CMK (cell line): ENCODE measurements at regions not wholly inside any gene's neighbourhood (a gene's known extent, or its start where the extent isn't known, plus 50 kb on each side); places are given as distances from the start of the nearest gene placed in this dataset.
"Not testable (repeated sequence)": the region's sequence is repeated elsewhere in the genome, so short reads cannot be mapped to it uniquely, and the experiment has no call there.

Experiments
- DNase-seq: peaks from one replicate; pipeline ENCODE4 v3.0.0-alpha.2; 2010; ENCODE audit warnings: low read depth

- not testable (repeated sequence) for DNase-seq
These were observed 422.3 kb upstream of the SYNCRIP start for GRCh38 chr6:86065002-86065401.

- not testable (repeated sequence) for DNase-seq
These were observed 414.8 kb upstream of the SYNCRIP start for GRCh38 chr6:86057293-86057980.

- no peak for DNase-seq
These were observed 402.4 kb upstream of the SYNCRIP start for GRCh38 chr6:86045038-86045437.

GRCh38 chr6:86042214-86042613, 399.5 kb upstream of the SYNCRIP start:
- DNase-seq, result no peak

GRCh38 chr6:86031713-86032112, 389.0 kb upstream of the SYNCRIP start:
- DNase-seq, result no peak

- no peak for DNase-seq
These were observed 388.2 kb upstream of the SYNCRIP start for GRCh38 chr6:86030875-86031274.

GRCh38 chr6:86028776-86029175, 386.1 kb upstream of the SYNCRIP start:
- no peak for DNase-seq

GRCh38 chr6:86026890-86027289, 384.2 kb upstream of the SYNCRIP start:
- DNase-seq, result not testable (repeated sequence)

GRCh38 chr6:86017236-86017635, 374.6 kb upstream of the SYNCRIP start:
- peak; percentile 63 for DNase-seq

GRCh38 chr6:86016567-86016966, 373.9 kb upstream of the SYNCRIP start:
- DNase-seq, result no peak

- DNase-seq, result no peak
These were observed 373.4 kb upstream of the SYNCRIP start for GRCh38 chr6:86016077-86016476.

GRCh38 chr6:86012991-86013390, 370.3 kb upstream of the SYNCRIP start:
- not testable (repeated sequence) for DNase-seq

GRCh38 chr6:86010915-86011786, 368.5 kb upstream of the SYNCRIP start:
- DNase-seq, result no peak

GRCh38 chr6:85997206-85997605, 354.5 kb upstream of the SYNCRIP start:
- DNase-seq, result no peak

GRCh38 chr6:85996034-85996375, 353.3 kb upstream of the SYNCRIP start:
- no peak for DNase-seq

- no peak for DNase-seq
These were observed 352.8 kb upstream of the SYNCRIP start for GRCh38 chr6:85995339-85996033.

GRCh38 chr6:85986681-85987080, 344.0 kb upstream of the SYNCRIP start:
- DNase-seq, result no peak

GRCh38 chr6:85983032-85983659, 340.5 kb upstream of the SYNCRIP start:
- no peak for DNase-seq

GRCh38 chr6:85977661-85978060, 335.0 kb upstream of the SYNCRIP start:
- DNase-seq, result no peak

- no peak for DNase-seq
These were observed 333.3 kb upstream of the SYNCRIP start for GRCh38 chr6:85975957-85976356.

GRCh38 chr6:85971238-85971637, 328.6 kb upstream of the SYNCRIP start:
- no peak for DNase-seq

GRCh38 chr6:85966828-85967227, 324.1 kb upstream of the SYNCRIP start:
- no peak for DNase-seq
